ENCODE measurements at regions not wholly inside any gene's neighbourhood (a gene's known extent, or its start where the extent isn't known, plus 50 kb on each side); places are given as distances from the start of the nearest gene placed in this dataset.
"Not testable (repeated sequence)": the region's sequence is repeated elsewhere in the genome, so short reads cannot be mapped to it uniquely, and the experiment has no call there.

GRCh38 chr6:130613176-130613575, 214.0 kb upstream of the SMLR1 start:
- TF ChIP-seq, protein P1, sequence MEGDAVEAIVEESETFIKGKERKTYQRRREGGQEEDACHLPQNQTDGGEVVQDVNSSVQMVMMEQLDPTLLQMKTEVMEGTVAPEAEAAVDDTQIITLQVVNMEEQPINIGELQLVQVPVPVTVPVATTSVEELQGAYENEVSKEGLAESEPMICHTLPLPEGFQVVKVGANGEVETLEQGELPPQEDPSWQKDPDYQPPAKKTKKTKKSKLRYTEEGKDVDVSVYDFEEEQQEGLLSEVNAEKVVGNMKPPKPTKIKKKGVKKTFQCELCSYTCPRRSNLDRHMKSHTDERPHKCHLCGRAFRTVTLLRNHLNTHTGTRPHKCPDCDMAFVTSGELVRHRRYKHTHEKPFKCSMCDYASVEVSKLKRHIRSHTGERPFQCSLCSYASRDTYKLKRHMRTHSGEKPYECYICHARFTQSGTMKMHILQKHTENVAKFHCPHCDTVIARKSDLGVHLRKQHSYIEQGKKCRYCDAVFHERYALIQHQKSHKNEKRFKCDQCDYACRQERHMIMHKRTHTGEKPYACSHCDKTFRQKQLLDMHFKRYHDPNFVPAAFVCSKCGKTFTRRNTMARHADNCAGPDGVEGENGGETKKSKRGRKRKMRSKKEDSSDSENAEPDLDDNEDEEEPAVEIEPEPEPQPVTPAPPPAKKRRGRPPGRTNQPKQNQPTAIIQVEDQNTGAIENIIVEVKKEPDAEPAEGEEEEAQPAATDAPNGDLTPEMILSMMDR (conservative IDR thresholded peaks at IDR 0.05; ENCODE audit: low read depth, low read length), result no peak
- TF ChIP-seq EZH2phosphoT487 (IDR thresholded peaks at IDR 0.05; ENCODE audit: borderline replicate concordance, low read length) (no peak), EZH2 (IDR thresholded peaks at IDR 0.05; ENCODE audit: low read length, unreplicated experiment) (no peak)
- H2AFZ ChIP-seq (ENCODE audit: low read length), result no peak overlapping the region
- no peaks in the 10 kb centered on the region for H3K4me1 ChIP-seq (ENCODE audit: insufficient read depth, low read length)
- H3K79me2 ChIP-seq (ENCODE audit: low read length), result no peaks in the 10 kb centered on the region
- DNase-seq, result no peak
- no peaks in the 10 kb centered on the region for H3F3A ChIP-seq (ENCODE audit: low read length, unreplicated experiment)
- H3K9me2 ChIP-seq (replicated peaks; ENCODE audit: low read length), result no peaks in the 10 kb centered on the region
- H3K27me3 ChIP-seq (ENCODE audit: low read length), result no peaks in the 10 kb centered on the region
- no TSS peak for BruUV-seq (replicated peaks)
- CTCF ChIA-PET, result no interaction called here
- H3K36me3 ChIP-seq (ENCODE audit: low read depth, low read length), result no peaks in the 10 kb centered on the region
- H3K4me3 ChIP-seq (ENCODE audit: low read length), result no peak overlapping the region
- no peak overlapping the region for H3K9ac ChIP-seq (ENCODE audit: low read length)
- intact Hi-C loops (cut with micrococcal nuclease), result no loop called here
- H3K4me2 ChIP-seq (ENCODE audit: low read length), result no peak overlapping the region
- no peaks in the 10 kb centered on the region for H4K20me1 ChIP-seq (ENCODE audit: low read length)
- POLR2A ChIA-PET (ENCODE audit: unreplicated experiment), result no interaction called here
- no peak for ATAC-seq
- no peak overlapping the region for H3K27ac ChIP-seq (ENCODE audit: low read length)
- no peaks in the 10 kb centered on the region for H3K9me3 ChIP-seq (ENCODE audit: low read length)

- BruUV-seq (replicated peaks), result no TSS peak
- no peak overlapping the region for H2AFZ ChIP-seq (ENCODE audit: low read length)
- H3K4me1 ChIP-seq (ENCODE audit: insufficient read depth, low read length), result peaks cover 7% of the 10 kb centered on the region; the same call in 1 of the 2 replicates
- no peaks in the 10 kb centered on the region for H3K79me2 ChIP-seq (ENCODE audit: low read length)
- no peaks in the 10 kb centered on the region for H3K36me3 ChIP-seq (ENCODE audit: low read depth, low read length)
- H3K4me2 ChIP-seq (ENCODE audit: low read length), result no peak overlapping the region
- H3K27me3 ChIP-seq (ENCODE audit: low read length), result no peaks in the 10 kb centered on the region
- H3K27ac ChIP-seq (ENCODE audit: low read length), result no peak overlapping the region
- H3K9me3 ChIP-seq (ENCODE audit: low read length), result no peaks in the 10 kb centered on the region
- intact Hi-C loops (cut with micrococcal nuclease), result no loop called here
- ChIA-PET POLR2A (ENCODE audit: unreplicated experiment) (no interaction called here), CTCF (no interaction called here)
- no peaks in the 10 kb centered on the region for H3K9me2 ChIP-seq (replicated peaks; ENCODE audit: low read length)
- no peak for DNase-seq
- H3K9ac ChIP-seq (ENCODE audit: low read length), result no peak overlapping the region
- TF ChIP-seq, protein P1 (conservative IDR thresholded peaks at IDR 0.05; ENCODE audit: low read depth, low read length), result no peak
- no peak for TF ChIP-seq EZH2phosphoT487 (IDR thresholded peaks at IDR 0.05; ENCODE audit: borderline replicate concordance, low read length)
- TF ChIP-seq EZH2 (IDR thresholded peaks at IDR 0.05; ENCODE audit: low read length, unreplicated experiment), result no peak
- ATAC-seq, result no peak
- no peak overlapping the region for H3K4me3 ChIP-seq (ENCODE audit: low read length)
- no peaks in the 10 kb centered on the region for H4K20me1 ChIP-seq (ENCODE audit: low read length)
- no peaks in the 10 kb centered on the region for H3F3A ChIP-seq (ENCODE audit: low read length, unreplicated experiment)
Measured at GRCh38 chr6:130615816-130616215, 211.4 kb upstream of the SMLR1 start.

GRCh38 chr6:130617658-130618057, 209.5 kb upstream of the SMLR1 start:
- no peaks in the 10 kb centered on the region for H4K20me1 ChIP-seq (ENCODE audit: low read length)
- no peak for TF ChIP-seq EZH2phosphoT487 (IDR thresholded peaks at IDR 0.05; ENCODE audit: borderline replicate concordance, low read length)
- TF ChIP-seq, protein P1 (conservative IDR thresholded peaks at IDR 0.05; ENCODE audit: low read depth, low read length), result no peak
- TF ChIP-seq EZH2 (IDR thresholded peaks at IDR 0.05; ENCODE audit: low read length, unreplicated experiment), result no peak
- peaks cover 7% of the 10 kb centered on the region; the same call in 1 of the 2 replicates for H3K4me1 ChIP-seq (ENCODE audit: insufficient read depth, low read length)
- ATAC-seq (no peak), DNase-seq (no peak)
- no peaks in the 10 kb centered on the region for H3K79me2 ChIP-seq (ENCODE audit: low read length)
- no peaks in the 10 kb centered on the region for H3F3A ChIP-seq (ENCODE audit: low read length, unreplicated experiment)
- no peaks in the 10 kb centered on the region for H3K27me3 ChIP-seq (ENCODE audit: low read length)
- POLR2A ChIA-PET (ENCODE audit: unreplicated experiment), result no interaction called here
- H3K27ac ChIP-seq (ENCODE audit: low read length), result no peak overlapping the region
- no TSS peak for BruUV-seq (replicated peaks)
- H3K36me3 ChIP-seq (ENCODE audit: low read depth, low read length), result no peaks in the 10 kb centered on the region
- CTCF ChIA-PET, result no interaction called here
- H3K9ac ChIP-seq (ENCODE audit: low read length), result no peak overlapping the region
- H3K4me2 ChIP-seq (ENCODE audit: low read length), result no peak overlapping the region
- no peak overlapping the region for H2AFZ ChIP-seq (ENCODE audit: low read length)
- H3K9me2 ChIP-seq (replicated peaks; ENCODE audit: low read length), result no peaks in the 10 kb centered on the region
- intact Hi-C loops (cut with micrococcal nuclease), result no loop called here
- no peak overlapping the region for H3K4me3 ChIP-seq (ENCODE audit: low read length)
- H3K9me3 ChIP-seq (ENCODE audit: low read length), result no peaks in the 10 kb centered on the region

DNA sequence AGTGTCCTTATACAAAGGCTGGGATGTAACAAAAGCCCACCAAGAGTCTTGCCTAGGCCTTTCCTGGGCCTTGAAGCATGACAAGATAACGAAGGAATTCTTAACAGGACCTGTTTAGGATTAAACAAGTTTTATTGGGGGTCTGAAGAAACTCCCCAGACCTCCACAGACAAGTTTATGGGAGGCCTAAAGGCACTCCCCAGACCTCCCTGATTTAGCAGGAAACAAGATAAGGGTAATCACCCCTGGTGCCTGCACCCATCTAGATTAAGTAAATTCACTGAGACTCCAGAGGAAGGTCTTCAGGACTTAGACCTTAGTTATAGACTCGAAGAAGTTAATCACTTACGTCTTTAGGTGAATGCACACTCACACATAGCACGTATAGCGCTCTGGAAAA, 208.4 kb upstream of the SMLR1 start:
- H4K20me1 ChIP-seq (ENCODE audit: low read length); H3K36me3 ChIP-seq (ENCODE audit: low read depth, low read length); H2AFZ ChIP-seq (ENCODE audit: low read length); ATAC-seq; H3F3A ChIP-seq (ENCODE audit: low read length, unreplicated experiment); POLR2A ChIA-PET (ENCODE audit: unreplicated experiment); DNase-seq; H3K9me2 ChIP-seq (replicated peaks; ENCODE audit: low read length); H3K79me2 ChIP-seq (ENCODE audit: low read length); H3K4me1 ChIP-seq (ENCODE audit: insufficient read depth, low read length); BruUV-seq (replicated peaks); H3K4me3 ChIP-seq (ENCODE audit: low read length); intact Hi-C loops (cut with micrococcal nuclease); H3K27me3 ChIP-seq (ENCODE audit: low read length); CTCF ChIA-PET; H3K9me3 ChIP-seq (ENCODE audit: low read length); H3K9ac ChIP-seq (ENCODE audit: low read length); H3K4me2 ChIP-seq (ENCODE audit: low read length); H3K27ac ChIP-seq (ENCODE audit: low read length): not testable (repeated sequence)

Data from PC-3 (cell line).